A549 (cell line): ENCODE measurements at regions not wholly inside any gene's neighbourhood (a gene's known extent, or its start where the extent isn't known, plus 50 kb on each side); places are given as distances from the start of the nearest gene placed in this dataset.

Source experiments
- EHMT2 ChIP-seq: fragments of 200-600 bp; sonication (generic); IDR thresholded peaks from 2 replicates; pipeline ENCODE4 v1.6.1; 2016; ENCODE audit warnings: antibody characterized with exemption, low read depth, mild to moderate bottlenecking, moderate library complexity
- EP300 ChIP-seq, 2 experiments: fragments of >200 bp; sonication (Bioruptor Twin); formaldehyde crosslinking; IDR thresholded peaks; 2 replicates in 1 of 2; 3 replicates in 1 of 2; pipeline ENCODE4 v1.6.1; 2016 to 2017
- JUNB ChIP-seq: fragments of >200 bp; sonication (Bioruptor Twin); formaldehyde crosslinking; IDR thresholded peaks from 2 replicates; pipeline ENCODE4 v1.6.1; 2016
- MAFK ChIP-seq: fragments of 450-650 bp; IDR thresholded peaks from 2 replicates; pipeline ENCODE4 v1.6.1; 2014; ENCODE audit not compliant: partially characterized antibody
- PHF8 ChIP-seq: fragments of 200-600 bp; sonication (generic); IDR thresholded peaks from 2 replicates; pipeline ENCODE4 v1.6.1; 2016; ENCODE audit warnings: low read depth, mild to moderate bottlenecking, antibody characterized with exemption, moderate library complexity, borderline replicate concordance
- POLR2A ChIP-seq: IDR thresholded peaks from 2 replicates; pipeline ENCODE4 v1.6.1; 2012; ENCODE audit warnings: mild to moderate bottlenecking, low read length
- RAD21 ChIP-seq, 2 experiments: fragments of >200 bp in 1 of 2; sonication (Bioruptor Twin) in 1 of 2; formaldehyde crosslinking in 1 of 2; IDR thresholded peaks in 1 of 2; conservative IDR thresholded peaks in 1 of 2; 2 replicates in 1 of 2; 3 replicates in 1 of 2; pipeline ENCODE4 v1.6.1; 2012 to 2018; ENCODE audit warnings: inconsistent platforms in 1 of 2
- RCOR1 ChIP-seq: fragments of 150-350 bp; IDR thresholded peaks from 2 replicates; pipeline ENCODE4 v1.6.1; 2014; ENCODE audit warnings: antibody characterized with exemption, low read length, low read depth
- RFX5 ChIP-seq: fragments of 450-650 bp; IDR thresholded peaks from 2 replicates; pipeline ENCODE4 v1.7.1; 2014; ENCODE audit warnings: antibody characterized with exemption, mild to moderate bottlenecking, moderate library complexity
- SMC3 ChIP-seq: fragments of >200 bp; sonication (Bioruptor Twin); formaldehyde crosslinking; IDR thresholded peaks from 3 replicates; pipeline ENCODE4 v1.6.1; 2018; ENCODE audit warnings: inconsistent platforms
- TF ChIP-seq, protein P1 (sequence below): fragments of >200 bp; sonication (Bioruptor Twin); formaldehyde crosslinking; IDR thresholded peaks from 3 replicates; pipeline ENCODE4 v1.5.1; 2016
- TF ChIP-seq, protein P2 (sequence below): fragments of 150-350 bp; IDR thresholded peaks from 2 replicates; pipeline ENCODE4 v1.6.1; 2014; ENCODE audit warnings: low read depth, mild to moderate bottlenecking, low read length
- TF ChIP-seq, protein P3 (sequence below): IDR thresholded peaks from 2 replicates; pipeline ENCODE4 v1.6.1; 2012

DNA sequence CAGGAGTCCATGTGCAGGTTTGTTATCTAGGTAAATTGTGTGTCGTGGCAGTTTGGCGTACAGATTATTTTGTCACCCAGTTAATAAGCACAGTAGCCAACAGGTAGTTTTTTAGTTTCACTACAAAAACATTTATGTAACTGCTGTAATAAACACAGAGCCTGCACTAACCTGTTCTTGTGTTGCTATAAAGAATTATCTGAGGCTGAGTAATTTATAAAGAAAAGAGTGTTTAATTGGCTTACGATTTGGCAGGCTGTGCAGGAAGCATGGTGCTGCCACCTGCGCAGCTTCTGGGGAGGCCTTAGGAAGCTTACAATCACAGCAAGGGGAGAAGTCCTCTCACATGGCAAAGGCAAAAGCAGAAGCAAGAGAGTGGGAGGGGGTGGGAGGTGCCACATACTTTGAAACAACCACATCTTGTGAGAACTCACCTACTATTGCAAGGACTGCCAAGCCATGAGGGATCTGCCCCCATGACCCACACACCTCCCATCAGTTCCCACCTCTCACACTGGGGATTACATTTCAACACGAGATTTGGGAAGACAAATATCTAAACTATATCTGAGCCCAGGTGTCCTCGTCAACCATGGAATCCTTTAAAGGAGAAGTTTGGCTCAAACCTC is 266.4 kb upstream of the GRIP1 start:
- TF ChIP-seq, protein P1, sequence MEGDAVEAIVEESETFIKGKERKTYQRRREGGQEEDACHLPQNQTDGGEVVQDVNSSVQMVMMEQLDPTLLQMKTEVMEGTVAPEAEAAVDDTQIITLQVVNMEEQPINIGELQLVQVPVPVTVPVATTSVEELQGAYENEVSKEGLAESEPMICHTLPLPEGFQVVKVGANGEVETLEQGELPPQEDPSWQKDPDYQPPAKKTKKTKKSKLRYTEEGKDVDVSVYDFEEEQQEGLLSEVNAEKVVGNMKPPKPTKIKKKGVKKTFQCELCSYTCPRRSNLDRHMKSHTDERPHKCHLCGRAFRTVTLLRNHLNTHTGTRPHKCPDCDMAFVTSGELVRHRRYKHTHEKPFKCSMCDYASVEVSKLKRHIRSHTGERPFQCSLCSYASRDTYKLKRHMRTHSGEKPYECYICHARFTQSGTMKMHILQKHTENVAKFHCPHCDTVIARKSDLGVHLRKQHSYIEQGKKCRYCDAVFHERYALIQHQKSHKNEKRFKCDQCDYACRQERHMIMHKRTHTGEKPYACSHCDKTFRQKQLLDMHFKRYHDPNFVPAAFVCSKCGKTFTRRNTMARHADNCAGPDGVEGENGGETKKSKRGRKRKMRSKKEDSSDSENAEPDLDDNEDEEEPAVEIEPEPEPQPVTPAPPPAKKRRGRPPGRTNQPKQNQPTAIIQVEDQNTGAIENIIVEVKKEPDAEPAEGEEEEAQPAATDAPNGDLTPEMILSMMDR, result no peak
- TF ChIP-seq, protein P2, sequence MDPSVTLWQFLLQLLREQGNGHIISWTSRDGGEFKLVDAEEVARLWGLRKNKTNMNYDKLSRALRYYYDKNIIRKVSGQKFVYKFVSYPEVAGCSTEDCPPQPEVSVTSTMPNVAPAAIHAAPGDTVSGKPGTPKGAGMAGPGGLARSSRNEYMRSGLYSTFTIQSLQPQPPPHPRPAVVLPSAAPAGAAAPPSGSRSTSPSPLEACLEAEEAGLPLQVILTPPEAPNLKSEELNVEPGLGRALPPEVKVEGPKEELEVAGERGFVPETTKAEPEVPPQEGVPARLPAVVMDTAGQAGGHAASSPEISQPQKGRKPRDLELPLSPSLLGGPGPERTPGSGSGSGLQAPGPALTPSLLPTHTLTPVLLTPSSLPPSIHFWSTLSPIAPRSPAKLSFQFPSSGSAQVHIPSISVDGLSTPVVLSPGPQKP, result no peak
- TF ChIP-seq RAD21 (conservative IDR thresholded peaks at IDR 0.05 in 1 of 2, IDR thresholded peaks at IDR 0.05 in 1 of 2) (no peak), POLR2A (no peak), EP300 (IDR thresholded peaks at IDR 0.05) (no peak), MAFK (no peak), JUNB (no peak), EHMT2 (no peak), SMC3 (no peak), RFX5 (no peak), PHF8 (no peak), RCOR1 (no peak)
- TF ChIP-seq, protein P3, sequence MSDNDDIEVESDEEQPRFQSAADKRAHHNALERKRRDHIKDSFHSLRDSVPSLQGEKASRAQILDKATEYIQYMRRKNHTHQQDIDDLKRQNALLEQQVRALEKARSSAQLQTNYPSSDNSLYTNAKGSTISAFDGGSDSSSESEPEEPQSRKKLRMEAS, result no peak
